GM19035 (cell line): ENCODE measurements at regions not wholly inside any gene's neighbourhood (a gene's known extent, or its start where the extent isn't known, plus 50 kb on each side); places are given as distances from the start of the nearest gene placed in this dataset.
A peak's percentile ranks its signal among the peaks of the same experiment; 100 is the strongest.
"Not testable (repeated sequence)": the region's sequence is repeated elsewhere in the genome, so short reads cannot be mapped to it uniquely, and the experiment has no call there.

Experiments used
- ATAC-seq: cut with Tn5 transposase; IDR thresholded peaks from one replicate; pipeline ENCODE4 v1.9.1; 2021; ENCODE audit not compliant: unreplicated experiment

DNA sequence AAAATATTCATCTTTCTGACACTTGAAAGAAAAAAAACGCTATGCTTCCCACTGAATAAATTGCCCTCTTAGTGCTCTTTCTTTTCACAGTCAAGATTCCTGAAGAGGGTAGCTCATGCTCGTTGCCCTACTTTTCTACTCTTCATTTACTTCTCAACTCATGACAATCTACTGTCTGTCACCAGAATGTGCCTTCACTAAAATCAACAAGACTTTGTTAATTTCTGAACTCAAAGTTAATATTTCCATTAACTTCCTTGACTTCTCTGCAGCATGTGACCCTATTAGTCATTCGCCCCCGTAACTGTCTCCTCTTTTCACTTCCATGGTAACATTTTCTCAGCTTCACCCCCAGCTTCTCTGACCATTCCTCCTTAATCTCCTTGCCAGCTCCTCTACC is 98.9 kb upstream of the MAPRE2 start:
- ATAC-seq: no peak

DNA sequence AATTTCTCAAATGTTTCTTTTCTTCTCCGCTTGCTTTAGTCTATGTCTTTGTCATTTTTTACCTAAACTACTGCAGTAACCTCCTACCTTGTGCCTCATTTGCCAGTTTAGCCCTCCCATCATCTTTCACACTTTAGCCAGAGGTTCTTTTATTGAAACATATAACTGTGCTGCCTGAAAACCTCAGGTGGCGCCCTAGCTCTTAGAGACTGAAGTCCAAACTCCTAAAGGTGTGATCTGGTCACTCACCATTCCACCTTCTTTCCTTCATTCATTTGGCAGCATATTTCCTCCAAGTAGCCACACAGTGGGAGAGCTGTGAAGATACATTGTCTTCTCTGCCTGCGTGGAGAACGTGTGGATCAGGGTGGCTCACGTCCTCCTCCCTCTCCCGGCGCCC is 98.2 kb upstream of the MAPRE2 start:
- no peak for ATAC-seq

DNA sequence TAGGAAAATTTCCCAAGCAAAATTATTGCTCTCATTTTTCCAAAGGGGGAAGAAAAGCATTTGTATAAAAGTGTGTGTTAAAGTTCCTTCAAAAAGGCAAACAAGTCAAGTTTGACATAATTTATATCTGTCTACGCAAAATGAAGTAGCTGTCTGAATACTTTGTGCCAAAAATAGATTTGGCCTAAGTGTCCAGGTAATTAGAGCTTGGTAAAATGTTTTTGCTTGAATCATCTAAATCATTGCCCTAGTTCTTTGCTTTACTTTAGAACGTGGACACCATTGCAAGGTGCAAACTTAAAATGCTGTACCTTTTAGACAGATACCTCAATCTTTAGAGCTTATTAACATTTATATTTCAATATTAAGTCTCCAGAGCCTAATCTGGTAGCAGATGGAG is 97.6 kb upstream of the MAPRE2 start:
- no peak for ATAC-seq

DNA sequence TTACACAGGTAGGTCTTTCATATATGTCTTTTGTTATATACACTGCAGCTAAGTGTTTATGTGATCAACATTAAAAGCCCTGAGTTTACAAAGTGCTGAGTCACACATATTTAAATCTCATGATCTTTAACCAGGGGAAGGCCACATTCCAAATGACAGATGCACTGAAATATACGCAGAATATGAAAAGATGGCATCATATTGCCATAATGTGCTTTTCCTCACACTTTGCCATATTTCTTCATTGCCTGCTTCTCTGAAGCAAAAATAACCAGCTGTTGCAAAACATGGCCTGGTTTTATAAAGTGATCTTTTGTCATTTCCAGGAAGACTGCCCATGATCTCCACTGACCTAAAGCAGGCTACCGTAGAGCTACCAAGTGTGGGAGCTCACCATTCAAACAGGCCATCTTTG is 93.5 kb upstream of the MAPRE2 start:
- ATAC-seq: no peak

DNA sequence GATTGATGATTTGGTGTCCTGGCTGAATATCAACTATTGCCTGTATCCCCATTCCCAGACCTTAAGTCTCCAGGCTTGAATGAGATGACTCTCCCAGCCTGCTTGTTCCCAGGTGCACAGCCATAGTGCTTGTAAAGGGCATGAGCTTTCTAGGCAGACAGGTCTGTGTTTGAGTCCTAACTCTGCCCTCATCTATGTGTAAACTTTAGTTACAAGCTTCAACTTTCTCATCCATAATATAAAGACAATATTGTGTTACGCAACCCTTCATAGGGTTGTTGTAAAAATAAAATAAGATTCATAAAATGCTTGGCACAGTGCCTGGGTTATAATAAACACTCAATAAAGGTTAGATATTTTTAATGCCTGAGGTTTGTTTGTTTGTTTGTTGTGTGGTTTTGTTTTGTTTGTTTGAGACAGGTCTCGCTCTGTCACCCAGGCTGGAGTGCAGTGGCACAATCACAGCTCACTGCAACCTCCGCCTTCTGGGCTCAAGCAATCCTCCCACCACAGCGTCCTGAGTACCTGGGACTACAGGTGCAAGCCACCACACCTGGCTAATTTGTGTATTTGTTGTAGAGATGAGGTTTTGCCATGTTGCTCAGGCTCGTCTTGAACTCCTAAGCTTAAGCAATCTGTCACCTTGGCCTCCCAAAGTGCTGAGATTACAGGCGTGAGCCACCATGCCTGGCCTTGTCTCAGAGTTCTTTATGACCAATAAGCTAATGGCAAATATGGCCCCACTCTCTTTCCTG is 89.4 kb upstream of the MAPRE2 start:
- ATAC-seq: no peak

DNA sequence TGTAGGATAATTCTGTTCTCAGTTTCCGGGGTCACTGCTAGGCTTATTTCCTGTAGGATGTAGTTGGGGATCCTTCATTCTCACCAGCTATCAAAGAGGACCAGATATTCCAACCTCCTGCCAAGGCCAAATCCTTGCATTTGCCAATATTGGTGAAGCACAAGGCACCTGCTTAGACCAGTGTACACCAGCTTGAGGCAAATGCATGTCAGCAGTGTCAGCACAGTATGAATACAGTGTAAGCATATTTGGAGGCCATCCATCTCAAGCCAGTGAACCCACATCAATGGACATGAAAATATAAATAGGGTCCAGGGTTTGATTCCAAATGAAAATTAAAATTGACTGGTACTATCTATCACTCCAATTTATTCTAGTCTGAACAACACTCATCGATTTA is 88.0 kb upstream of the MAPRE2 start:
- no peak for ATAC-seq

DNA sequence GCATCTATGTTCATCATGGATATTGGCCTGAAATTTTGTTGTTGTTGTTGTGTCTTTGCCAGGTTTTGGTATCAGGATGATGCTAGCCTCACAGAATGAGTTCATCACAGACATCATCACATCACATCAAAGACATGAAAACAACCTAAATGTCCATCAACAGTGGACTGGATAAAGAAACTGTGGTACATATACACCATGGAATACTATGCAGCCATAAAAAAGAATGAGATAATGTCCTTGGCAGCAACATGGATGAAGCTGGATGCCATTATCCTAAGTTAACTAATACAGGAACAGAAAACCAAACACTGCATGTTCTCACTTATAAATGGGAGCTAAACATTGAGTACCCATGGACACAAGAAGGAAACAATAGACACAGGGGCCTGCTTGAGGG is 85.7 kb upstream of the MAPRE2 start:
- ATAC-seq: not testable (repeated sequence)

DNA sequence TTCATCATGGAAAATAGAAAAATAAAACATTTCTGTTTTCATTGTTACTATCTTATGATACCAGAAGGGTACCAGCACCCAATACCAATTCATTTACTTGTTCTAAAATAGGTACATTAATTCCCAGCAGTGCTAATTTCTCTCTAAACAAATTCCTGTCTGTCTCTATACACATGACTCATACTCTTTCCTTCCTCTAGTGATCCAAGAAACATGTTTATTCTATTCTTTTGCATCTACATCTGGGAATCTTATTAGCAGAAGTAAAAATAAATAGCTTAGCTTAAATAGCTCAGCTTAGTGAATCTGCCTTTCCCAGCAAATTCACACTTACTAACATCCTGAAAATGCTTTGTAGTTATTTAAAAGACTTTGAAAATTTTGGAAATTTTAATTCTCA is 84.5 kb upstream of the MAPRE2 start:
- no peak for ATAC-seq

DNA sequence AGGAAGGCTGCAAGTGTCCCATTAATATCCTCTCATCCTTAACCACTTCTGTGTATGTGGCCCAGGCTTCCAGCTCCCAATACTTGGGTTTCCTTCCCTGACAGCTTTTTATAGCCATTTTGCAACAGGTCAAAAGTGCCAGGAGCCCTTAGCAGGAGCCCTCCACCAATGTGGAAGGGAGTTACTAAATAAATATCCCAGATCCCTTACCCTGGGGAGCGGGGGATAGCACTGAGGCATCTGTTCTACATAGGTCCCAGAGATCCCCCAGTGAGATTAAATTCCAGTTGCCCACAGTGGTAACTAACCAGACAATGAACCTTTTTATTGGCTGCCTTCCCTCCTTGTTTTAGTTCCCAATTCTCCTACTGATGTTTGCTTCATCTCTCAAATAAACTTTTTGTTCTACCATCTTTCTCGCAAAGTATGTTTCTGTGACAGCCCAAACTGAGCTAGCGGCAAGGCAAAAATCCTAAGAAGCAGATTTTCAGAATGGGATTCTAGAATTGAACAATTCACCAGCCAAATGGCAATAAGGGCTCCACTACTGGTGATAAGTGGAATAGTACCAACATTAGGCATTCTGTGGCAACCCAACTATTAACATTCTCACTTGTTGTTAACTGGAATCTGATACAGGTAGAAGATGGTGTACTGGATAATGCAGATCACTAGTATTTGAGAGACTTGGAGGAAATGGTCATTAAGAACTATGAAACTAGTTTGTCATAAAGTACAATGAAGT is 83.9 kb upstream of the MAPRE2 start:
- ATAC-seq: no peak

DNA sequence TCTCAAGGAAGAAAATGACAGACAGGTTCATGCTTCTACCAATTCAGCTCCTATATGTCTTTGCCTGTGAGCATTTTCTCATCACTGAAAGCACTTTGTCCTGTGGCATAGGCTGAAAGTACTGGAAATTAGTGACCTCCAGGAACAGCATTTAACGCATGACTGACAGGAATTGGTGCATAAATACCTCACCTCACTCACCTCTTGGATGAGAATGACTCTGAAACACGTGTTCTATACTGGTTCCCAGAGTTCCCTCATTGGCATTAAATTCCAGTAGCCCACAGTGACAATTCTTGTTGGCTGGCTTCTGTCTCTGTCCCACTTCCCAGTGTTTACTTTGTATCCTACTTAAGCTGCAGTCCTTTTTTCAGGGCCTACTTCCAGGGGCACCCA is 83.4 kb upstream of the MAPRE2 start:
- ATAC-seq: no peak

DNA sequence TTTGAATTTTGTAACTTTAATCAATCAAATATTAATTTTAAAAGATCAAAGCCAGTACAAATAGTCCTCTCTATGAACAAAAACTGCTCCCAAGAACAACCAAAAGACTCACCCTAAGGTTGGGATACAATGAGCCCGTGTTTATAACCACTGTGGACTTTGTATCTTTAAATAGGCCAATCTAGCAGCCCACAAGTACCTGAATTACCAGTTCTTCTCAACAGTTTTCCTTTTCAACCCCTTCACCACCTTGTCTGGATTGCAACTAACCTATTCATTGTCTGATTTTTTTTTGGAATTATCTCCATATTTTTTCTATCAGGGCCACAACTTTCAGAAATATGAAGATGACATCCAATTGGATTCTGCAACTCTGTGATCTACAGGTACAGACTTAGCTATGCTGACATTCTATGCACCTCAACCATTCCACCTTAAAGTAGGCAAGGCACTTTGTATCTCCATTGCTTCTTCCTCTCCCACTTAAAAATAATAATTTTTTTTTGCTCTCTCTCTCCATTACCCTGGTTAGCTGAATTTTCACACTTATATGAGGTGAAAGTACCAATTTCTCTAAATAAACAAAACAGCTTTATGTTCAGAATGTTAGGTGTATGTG is 81.9 kb upstream of the MAPRE2 start:
- ATAC-seq: no peak

DNA sequence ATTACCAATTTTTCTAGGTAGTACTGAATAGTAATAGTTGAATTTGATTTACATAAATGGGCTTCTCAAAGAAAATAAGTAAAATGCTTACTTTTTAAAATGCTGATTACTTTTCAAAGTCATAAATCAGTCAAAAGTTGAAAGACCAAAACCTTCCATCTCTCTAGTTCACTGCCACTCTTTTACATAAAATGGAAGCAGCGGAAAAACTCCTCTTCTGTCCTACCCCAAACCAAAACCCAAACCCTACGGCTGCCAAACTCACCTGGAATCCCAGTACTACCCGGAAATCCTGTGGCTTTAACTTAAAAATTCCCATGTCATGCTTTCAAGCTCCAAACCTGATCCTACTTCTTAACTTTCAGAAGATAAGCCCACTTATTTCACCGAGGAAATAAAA is 81.2 kb upstream of the MAPRE2 start:
- no peak for ATAC-seq

DNA sequence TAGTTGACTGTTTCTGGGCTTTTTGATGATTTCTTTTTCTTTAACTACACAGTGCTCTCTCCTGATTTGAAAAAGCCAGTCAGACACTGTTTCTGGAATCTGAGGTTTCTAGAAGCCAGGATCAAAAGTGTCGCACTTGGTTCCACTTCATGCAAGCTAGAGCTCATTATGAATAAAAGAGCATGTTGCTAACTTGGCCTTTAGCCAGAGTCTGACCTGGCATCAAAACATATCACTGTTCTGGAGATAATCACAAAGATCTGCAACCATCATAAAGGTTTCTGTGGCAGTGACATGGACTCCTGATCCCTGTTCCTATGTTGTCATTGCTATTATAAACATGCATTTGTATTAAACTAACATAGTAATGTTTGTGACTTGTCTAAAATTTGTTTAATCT is 76.1 kb upstream of the MAPRE2 start:
- ATAC-seq: no peak

DNA sequence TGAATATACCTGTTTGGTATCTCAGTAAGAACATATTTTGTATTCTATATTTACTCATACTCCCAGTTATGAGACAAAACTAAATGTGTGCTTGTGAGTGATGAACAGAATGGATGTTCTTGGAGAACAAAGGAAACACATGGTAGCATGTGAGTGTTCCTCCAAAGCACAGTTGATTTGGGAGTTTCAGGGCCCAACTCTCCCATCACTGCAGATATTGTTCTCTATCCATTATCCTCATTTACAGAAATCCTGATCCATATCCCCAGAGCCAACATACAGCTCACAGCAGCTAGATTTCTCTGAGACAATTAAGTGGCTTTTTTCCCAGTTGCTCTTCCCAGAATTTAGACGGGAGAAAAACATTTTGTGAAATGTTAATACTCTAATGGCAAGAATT is 75.6 kb upstream of the MAPRE2 start:
- ATAC-seq: no peak

DNA sequence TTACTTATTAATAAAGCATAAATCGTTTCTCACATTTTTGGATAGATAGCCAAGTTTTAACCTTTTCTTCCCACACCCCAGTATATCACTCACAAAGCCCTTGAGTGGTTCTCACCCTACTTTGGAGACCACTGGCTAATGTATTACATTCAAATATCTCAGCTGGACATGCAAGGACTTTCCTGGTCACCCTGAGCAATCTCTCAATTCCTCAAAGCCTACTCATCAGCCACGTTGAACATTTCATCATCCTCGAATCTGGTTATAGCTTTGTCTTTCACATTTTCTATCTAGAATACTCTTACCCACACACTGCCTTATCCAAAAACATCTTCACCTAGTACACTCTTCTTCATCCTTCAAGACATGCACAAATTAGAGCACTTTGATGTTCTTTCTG is 71.1 kb upstream of the MAPRE2 start:
- ATAC-seq: no peak

DNA sequence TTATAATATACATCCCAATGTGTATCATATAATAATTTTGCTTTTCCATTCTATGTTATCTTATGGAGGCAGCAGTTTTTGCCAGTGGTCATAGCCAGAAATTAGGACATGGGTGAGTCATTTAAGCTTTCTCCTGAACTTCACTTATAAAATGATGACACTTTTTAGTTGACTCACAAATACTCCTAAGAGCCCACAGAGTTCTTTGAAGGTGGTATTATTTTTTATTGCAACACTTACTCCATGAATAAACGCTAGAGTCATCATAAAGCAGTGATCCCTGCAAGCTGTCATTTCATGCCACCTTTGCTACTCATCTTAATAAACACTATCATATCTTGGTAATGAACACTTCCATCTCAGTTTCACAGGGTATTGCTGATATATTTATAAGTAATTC is 69.9 kb upstream of the MAPRE2 start:
- ATAC-seq: no peak

DNA sequence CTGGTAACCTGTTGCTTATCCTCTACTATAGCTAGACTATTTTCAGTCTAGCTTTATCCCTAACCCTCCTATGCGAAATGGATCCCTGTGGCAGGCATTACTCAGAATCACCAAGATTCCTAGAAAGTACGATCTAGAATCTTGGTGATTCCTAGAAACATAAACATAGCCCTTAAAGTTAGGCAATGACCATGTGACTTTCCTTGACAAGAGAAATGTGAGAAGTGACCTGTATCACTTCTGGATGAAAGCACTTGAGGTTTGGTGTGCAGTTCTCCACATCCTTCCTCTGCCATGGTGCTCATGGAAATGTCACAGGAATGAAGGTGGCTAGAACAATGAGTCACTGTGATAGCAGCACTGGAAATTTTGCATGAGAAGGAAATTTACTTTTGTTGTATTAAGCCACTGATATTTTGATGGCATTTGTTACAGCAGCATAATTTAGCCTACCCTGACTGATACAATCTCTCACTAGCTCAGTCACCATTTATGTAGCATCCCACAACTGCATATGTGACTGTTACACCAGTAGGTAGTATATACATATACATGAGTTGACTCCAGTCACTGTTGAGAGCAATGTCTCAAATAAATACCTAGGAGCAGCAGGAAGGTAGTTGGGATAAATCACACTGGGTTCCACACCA is 68.3 kb upstream of the MAPRE2 start:
- no peak for ATAC-seq

DNA sequence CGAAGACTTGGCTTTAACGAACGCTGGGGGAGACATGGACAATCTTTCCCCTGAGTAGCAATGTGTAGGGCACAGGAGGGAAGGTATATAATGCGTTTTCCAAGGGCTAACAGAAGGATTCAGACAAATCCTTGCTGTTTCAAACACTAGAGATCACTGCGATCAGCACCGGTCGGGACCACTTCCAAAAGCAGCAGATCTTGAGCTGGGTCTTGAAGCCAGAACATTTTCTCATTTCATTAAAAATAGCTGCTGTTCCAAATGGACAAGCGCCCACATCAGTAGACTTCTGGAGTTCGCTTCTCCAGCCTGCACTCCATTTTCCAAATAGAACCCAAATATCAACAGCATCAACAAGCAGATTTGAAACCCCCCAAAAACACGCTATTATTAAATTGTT is 65.1 kb upstream of the MAPRE2 start:
- ATAC-seq: no peak

DNA sequence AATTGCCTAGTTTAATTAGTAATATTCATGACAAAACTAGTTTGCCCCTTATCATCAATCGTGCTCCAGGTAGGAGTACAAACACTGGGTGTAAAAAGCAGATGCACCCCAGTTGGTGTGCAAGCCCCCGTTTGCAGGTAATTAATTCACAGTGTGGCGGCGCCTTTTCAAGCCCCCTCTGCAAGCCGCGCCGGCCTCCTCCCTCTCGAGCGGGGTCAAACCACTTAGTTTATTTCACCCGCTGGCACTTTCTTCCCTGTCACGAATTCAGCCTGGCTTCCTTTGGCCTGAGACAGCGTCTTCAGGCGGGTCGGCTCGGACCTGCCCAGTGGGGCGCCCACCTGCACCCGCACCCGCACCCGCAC is 64.7 kb upstream of the MAPRE2 start:
- peak; percentile 8 for ATAC-seq

DNA sequence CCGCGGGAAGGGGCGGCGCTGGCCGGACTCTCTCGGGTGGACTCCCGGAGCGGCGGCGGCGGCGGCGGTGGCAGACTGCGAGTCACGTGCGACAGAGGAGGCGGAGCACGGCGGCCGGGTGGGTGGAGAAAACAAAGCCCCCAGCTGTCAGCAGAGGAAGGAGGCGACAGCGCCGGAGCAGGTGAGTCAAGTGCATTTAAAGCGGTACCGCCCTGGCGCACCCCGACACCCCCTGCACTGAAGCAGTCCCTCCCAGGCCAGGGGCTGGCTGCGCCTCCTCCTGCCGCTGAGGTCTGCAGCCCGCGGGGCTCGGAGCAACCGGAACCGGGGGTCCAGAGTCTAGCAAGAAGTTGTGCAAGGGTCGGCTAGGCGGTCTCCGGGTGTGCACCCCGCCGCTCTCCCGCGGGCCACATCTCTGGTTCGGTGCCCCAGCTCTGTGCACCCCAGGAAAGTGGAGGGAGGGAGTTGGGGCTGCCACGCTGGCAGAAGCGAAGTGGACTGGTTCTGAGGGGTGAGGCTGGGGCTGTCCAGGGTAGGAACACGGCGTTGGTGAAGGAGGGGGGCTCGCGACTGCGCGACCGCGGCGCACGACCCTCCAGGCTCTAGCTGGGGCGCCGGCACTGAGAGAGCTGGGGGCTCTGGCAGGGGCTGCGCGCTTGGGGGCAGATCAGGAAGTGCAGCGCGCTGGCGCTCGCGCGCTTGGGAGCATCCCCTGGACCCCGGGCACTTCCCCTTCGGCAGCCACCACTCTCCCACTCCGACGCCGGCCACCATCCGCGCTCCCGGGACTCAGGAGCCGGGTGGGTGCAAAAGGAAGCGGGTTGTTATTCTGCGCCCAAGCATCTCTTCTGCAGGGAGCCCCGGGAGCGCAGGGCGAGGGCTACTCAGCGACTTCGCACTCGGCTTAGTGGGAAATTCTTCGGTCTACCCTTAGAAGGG is 64.0 kb upstream of the MAPRE2 start:
- ATAC-seq: peak; percentile 78
